SU-DHL-6 (cell line): ENCODE measurements at regions not wholly inside any gene's neighbourhood (a gene's known extent, or its start where the extent isn't known, plus 50 kb on each side); places are given as distances from the start of the nearest gene placed in this dataset.

ENCODE experiments used
- H2AFZ ChIP-seq: fragments of 200-600 bp; sonication (generic); 2 replicates; pipeline ENCODE4 v1.6.1; 2014; ENCODE audit warnings: low read depth, mild to moderate bottlenecking, moderate library complexity, mixed read lengths, antibody characterized with exemption, low read length; ENCODE audit not compliant: severe bottlenecking
- H3F3A ChIP-seq: fragments of 200-600 bp; shearing (Covaris generic); 2 replicates; pipeline ENCODE4 v1.6.0; 2016; ENCODE audit warnings: antibody characterized with exemption, mild to moderate bottlenecking; ENCODE audit not compliant: insufficient read depth
- H3K27ac ChIP-seq: fragments of 200-600 bp; sonication (generic); 2 replicates; pipeline ENCODE4 v1.5.1; 2016; ENCODE audit warnings: low read depth, mild to moderate bottlenecking, low read length, moderate library complexity, mixed read lengths
- H3K27me3 ChIP-seq: fragments of 200-600 bp; sonication (generic), shearing (Covaris generic); 2 replicates; pipeline ENCODE4 v1.6.0; 2014; ENCODE audit warnings: mild to moderate bottlenecking, low read length
- H3K36me3 ChIP-seq: fragments of 200-600 bp; sonication (generic); 2 replicates; pipeline ENCODE4 v1.6.1; 2014; ENCODE audit warnings: mild to moderate bottlenecking, low read length, mixed read lengths
- H3K4me2 ChIP-seq: fragments of 300-600, 200-600 bp; shearing (Covaris generic), sonication (generic); 2 replicates; pipeline ENCODE4 v1.6.0; 2014; ENCODE audit warnings: low read length, low read depth, mild to moderate bottlenecking; ENCODE audit not compliant: poor library complexity, severe bottlenecking
- H3K4me3 ChIP-seq: fragments of 200-600 bp; sonication (generic); 2 replicates; pipeline ENCODE4 v1.5.1; 2014; ENCODE audit warnings: antibody characterized with exemption, low read length, mild to moderate bottlenecking, mixed read lengths; ENCODE audit not compliant: insufficient read depth, poor library complexity, severe bottlenecking
- H3K79me2 ChIP-seq: fragments of 200-600 bp; sonication (generic); 2 replicates; pipeline ENCODE4 v1.6.1; 2014; ENCODE audit warnings: mild to moderate bottlenecking, low read length, moderate library complexity; ENCODE audit not compliant: insufficient read depth
- H3K9ac ChIP-seq: fragments of 200-600 bp; sonication (generic); 2 replicates; pipeline ENCODE4 v1.7.0; 2014; ENCODE audit warnings: mild to moderate bottlenecking, low read length
- H3K9me2 ChIP-seq: fragments of 200-600 bp; sonication (generic); replicated peaks from 2 replicates; pipeline ENCODE4 v1.6.1; 2014; ENCODE audit warnings: low read length; ENCODE audit not compliant: insufficient read depth
- H3K9me3 ChIP-seq: fragments of 200-600 bp; sonication (generic); 2 replicates; pipeline ENCODE4 v1.6.1; 2014; ENCODE audit warnings: low read length, mixed read lengths; ENCODE audit not compliant: insufficient read depth
- H4K20me1 ChIP-seq: fragments of 200-600 bp; sonication (generic); 2 replicates; pipeline ENCODE4 v1.6.1; 2014; ENCODE audit warnings: low read depth, mild to moderate bottlenecking, antibody characterized with exemption, low read length, moderate library complexity, mixed read lengths
- EZH2phosphoT487 ChIP-seq: fragments of 200-600 bp; sonication (generic), shearing (Covaris generic); conservative IDR thresholded peaks from 2 replicates; pipeline ENCODE4 v1.6.1; 2018; ENCODE audit warnings: mild to moderate bottlenecking, antibody characterized with exemption, low read length, moderate library complexity, mixed read lengths
- TF ChIP-seq, protein P1 (sequence below): fragments of 200-600 bp; sonication (generic); IDR thresholded peaks from one replicate; pipeline ENCODE4 v1.5.1; 2017; ENCODE audit warnings: antibody characterized with exemption, mild to moderate bottlenecking, low read length, moderate library complexity; ENCODE audit not compliant: insufficient read depth, poor library complexity, severe bottlenecking

GRCh38 chr2:12389344-12390045 lies 327.2 kb upstream of the TRIB2 start:
- Histone ChIP-seq H3K27ac (no peak overlapping the region), H4K20me1 (no peaks in the 10 kb centered on the region), H3K27me3 (no peaks in the 10 kb centered on the region), H3K4me3 (no peak overlapping the region), H3K9ac (no peak overlapping the region), H3K36me3 (no peaks in the 10 kb centered on the region), H3F3A (no peaks in the 10 kb centered on the region), H3K9me3 (no peaks in the 10 kb centered on the region), H3K4me2 (no peak overlapping the region), H2AFZ (no peak overlapping the region), H3K9me2 (no peaks in the 10 kb centered on the region), H3K79me2 (no peaks in the 10 kb centered on the region)
- no peak for TF ChIP-seq EZH2phosphoT487
- TF ChIP-seq, protein P1, sequence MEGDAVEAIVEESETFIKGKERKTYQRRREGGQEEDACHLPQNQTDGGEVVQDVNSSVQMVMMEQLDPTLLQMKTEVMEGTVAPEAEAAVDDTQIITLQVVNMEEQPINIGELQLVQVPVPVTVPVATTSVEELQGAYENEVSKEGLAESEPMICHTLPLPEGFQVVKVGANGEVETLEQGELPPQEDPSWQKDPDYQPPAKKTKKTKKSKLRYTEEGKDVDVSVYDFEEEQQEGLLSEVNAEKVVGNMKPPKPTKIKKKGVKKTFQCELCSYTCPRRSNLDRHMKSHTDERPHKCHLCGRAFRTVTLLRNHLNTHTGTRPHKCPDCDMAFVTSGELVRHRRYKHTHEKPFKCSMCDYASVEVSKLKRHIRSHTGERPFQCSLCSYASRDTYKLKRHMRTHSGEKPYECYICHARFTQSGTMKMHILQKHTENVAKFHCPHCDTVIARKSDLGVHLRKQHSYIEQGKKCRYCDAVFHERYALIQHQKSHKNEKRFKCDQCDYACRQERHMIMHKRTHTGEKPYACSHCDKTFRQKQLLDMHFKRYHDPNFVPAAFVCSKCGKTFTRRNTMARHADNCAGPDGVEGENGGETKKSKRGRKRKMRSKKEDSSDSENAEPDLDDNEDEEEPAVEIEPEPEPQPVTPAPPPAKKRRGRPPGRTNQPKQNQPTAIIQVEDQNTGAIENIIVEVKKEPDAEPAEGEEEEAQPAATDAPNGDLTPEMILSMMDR, result no peak

- H3K4me2 ChIP-seq, result no peak overlapping the region
- TF ChIP-seq EZH2phosphoT487, result no peak
- TF ChIP-seq, protein P1, result no peak
- no peaks in the 10 kb centered on the region for H3K9me3 ChIP-seq
- no peak overlapping the region for H2AFZ ChIP-seq
- no peaks in the 10 kb centered on the region for H3K79me2 ChIP-seq
- no peaks in the 10 kb centered on the region for H4K20me1 ChIP-seq
- H3K27ac ChIP-seq, result no peak overlapping the region
- no peaks in the 10 kb centered on the region for H3K36me3 ChIP-seq
- H3K9ac ChIP-seq, result no peak overlapping the region
- no peaks in the 10 kb centered on the region for H3F3A ChIP-seq
- H3K4me3 ChIP-seq, result no peak overlapping the region
- no peaks in the 10 kb centered on the region for H3K27me3 ChIP-seq
- no peaks in the 10 kb centered on the region for H3K9me2 ChIP-seq
Observed at GRCh38 chr2:12391116-12391515, 325.6 kb upstream of the TRIB2 start.

GRCh38 chr2:12396699-12397098 lies 320.0 kb upstream of the TRIB2 start:
- Histone ChIP-seq H3K4me2 (no peak overlapping the region), H3K36me3 (no peaks in the 10 kb centered on the region), H3K79me2 (no peaks in the 10 kb centered on the region), H3K9me2 (no peaks in the 10 kb centered on the region), H3K9me3 (no peaks in the 10 kb centered on the region), H3K27ac (no peak overlapping the region), H3K27me3 (no peaks in the 10 kb centered on the region), H3K4me3 (no peak overlapping the region), H3K9ac (no peak overlapping the region), H2AFZ (no peak overlapping the region), H4K20me1 (no peaks in the 10 kb centered on the region), H3F3A (no peaks in the 10 kb centered on the region)
- no peak for TF ChIP-seq EZH2phosphoT487
- TF ChIP-seq, protein P1, result no peak
